ENCODE measurements at regions not wholly inside any gene's neighbourhood (a gene's known extent, or its start where the extent isn't known, plus 50 kb on each side); places are given as distances from the start of the nearest gene placed in this dataset.

- WGBS (ENCODE audit: missing lambda C conversion rate): 39% methylated on average over 7 of the region's 9 CpGs
- CTCF ChIA-PET: no interaction called here
- no peak overlapping the region for H3K4me2 ChIP-seq
- H3K27ac ChIP-seq: no peak overlapping the region
- no peak overlapping the region for H3K4me3 ChIP-seq
- ATAC-seq (no peak), DNase-seq (ENCODE audit: low read depth in 1 of 2, low spot score in 1 of 2) (no peak), FAIRE-seq (no peak)
- POLR2A ChIA-PET: no interaction called here
- no peak for TF ChIP-seq EHF (CRISPR knock-in tag; IDR thresholded peaks at IDR 0.05)
- TF ChIP-seq JUNB (IDR thresholded peaks at IDR 0.05): no peak
- TF ChIP-seq RNF2 (IDR thresholded peaks at IDR 0.05; ENCODE audit: borderline replicate concordance, low read depth): no peak
- no peak for TF ChIP-seq HEYL (CRISPR knock-in tag; IDR thresholded peaks at IDR 0.05)
- no peak for TF ChIP-seq HOXB5 (CRISPR knock-in tag; IDR thresholded peaks at IDR 0.05)
- no peak for TF ChIP-seq SMC3 (IDR thresholded peaks at IDR 0.05)
- TF ChIP-seq MAFK (IDR thresholded peaks at IDR 0.05; ENCODE audit: partially characterized antibody): no peak
- TF ChIP-seq TP53 (CRISPR knock-in tag; IDR thresholded peaks at IDR 0.05): no peak
- TF ChIP-seq, protein P1, sequence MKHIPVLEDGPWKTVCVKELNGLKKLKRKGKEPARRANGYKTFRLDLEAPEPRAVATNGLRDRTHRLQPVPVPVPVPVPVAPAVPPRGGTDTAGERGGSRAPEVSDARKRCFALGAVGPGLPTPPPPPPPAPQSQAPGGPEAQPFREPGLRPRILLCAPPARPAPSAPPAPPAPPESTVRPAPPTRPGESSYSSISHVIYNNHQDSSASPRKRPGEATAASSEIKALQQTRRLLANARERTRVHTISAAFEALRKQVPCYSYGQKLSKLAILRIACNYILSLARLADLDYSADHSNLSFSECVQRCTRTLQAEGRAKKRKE (CRISPR knock-in tag; IDR thresholded peaks at IDR 0.05; ENCODE audit: low read depth): no peak
- TF ChIP-seq RAD21 (conservative IDR thresholded peaks at IDR 0.05 in 1 of 2, IDR thresholded peaks at IDR 0.05 in 1 of 2): no peak
- no peak for TF ChIP-seq HOXB13 (CRISPR knock-in tag; IDR thresholded peaks at IDR 0.05; ENCODE audit: low read depth)
- no peaks in the 10 kb centered on the region for H3K9me3 ChIP-seq
- H3K4me1 ChIP-seq: 0 out of 3 replicates have a peak, but pooled peaks cover 7% of the 10 kb centered on the region
These were observed 86.5 kb downstream of the YTHDF1 start for GRCh38 chr20:63129376-63129965.

DNA sequence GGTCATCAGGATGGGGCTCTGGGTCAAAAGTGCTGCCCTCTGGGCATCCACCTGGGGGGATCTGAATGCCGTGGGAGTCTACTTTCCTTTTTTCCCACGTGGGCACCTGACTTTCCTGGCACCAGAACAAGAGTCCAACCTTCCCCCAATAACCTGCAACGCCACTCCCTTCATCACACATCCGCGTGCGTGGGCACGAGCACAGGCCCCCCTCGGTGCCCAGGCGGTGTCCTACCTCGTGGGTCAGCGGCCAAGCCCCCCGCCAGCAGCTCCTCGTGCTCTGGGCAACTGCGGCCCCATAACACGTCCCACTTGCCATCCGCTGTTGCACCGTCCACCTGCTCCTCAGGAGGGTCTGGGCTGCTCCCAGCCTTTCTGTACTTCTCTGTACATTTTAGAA is 87.0 kb downstream of the YTHDF1 start:
- no peak for ATAC-seq
- ChIA-PET POLR2A (no interaction called here), CTCF (no interaction called here)
- Histone ChIP-seq H3K27ac (no peak overlapping the region), H3K4me2 (no peak overlapping the region), H3K9me3 (no peaks in the 10 kb centered on the region), H3K4me3 (no peak overlapping the region), H3K4me1 (0 out of 3 replicates have a peak, but pooled peaks cover 7% of the 10 kb centered on the region)
- FAIRE-seq: no peak
- no peak for TF ChIP-seq MYC (IDR thresholded peaks at IDR 0.05; ENCODE audit: borderline replicate concordance, low read length)
- TF ChIP-seq NPAS2 (CRISPR knock-in tag; IDR thresholded peaks at IDR 0.05; ENCODE audit: borderline replicate concordance): no peak
- 30% methylated on average over 17 of the region's 17 CpGs for WGBS (ENCODE audit: missing lambda C conversion rate)
- no peak for DNase-seq (ENCODE audit: low read depth in 1 of 2, low spot score in 1 of 2)

GRCh38 chr20:63128367-63128766 is 87.6 kb downstream of the YTHDF1 start:
- TF ChIP-seq HDAC2 (IDR thresholded peaks at IDR 0.05) (no peak), NFE2L2 (conservative IDR thresholded peaks at IDR 0.05; ENCODE audit: low read length) (no peak), USF2 (IDR thresholded peaks at IDR 0.05) (no peak), JUN (IDR thresholded peaks at IDR 0.05) (no peak), RFX5 (IDR thresholded peaks at IDR 0.05) (no peak)
- TF ChIP-seq, protein P2, sequence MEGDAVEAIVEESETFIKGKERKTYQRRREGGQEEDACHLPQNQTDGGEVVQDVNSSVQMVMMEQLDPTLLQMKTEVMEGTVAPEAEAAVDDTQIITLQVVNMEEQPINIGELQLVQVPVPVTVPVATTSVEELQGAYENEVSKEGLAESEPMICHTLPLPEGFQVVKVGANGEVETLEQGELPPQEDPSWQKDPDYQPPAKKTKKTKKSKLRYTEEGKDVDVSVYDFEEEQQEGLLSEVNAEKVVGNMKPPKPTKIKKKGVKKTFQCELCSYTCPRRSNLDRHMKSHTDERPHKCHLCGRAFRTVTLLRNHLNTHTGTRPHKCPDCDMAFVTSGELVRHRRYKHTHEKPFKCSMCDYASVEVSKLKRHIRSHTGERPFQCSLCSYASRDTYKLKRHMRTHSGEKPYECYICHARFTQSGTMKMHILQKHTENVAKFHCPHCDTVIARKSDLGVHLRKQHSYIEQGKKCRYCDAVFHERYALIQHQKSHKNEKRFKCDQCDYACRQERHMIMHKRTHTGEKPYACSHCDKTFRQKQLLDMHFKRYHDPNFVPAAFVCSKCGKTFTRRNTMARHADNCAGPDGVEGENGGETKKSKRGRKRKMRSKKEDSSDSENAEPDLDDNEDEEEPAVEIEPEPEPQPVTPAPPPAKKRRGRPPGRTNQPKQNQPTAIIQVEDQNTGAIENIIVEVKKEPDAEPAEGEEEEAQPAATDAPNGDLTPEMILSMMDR (IDR thresholded peaks at IDR 0.05): no peak
- TF ChIP-seq, protein P1 (CRISPR knock-in tag; IDR thresholded peaks at IDR 0.05; ENCODE audit: low read depth): no peak
- H3K27ac ChIP-seq: no peak overlapping the region
- FAIRE-seq: no peak
- no peak overlapping the region for H3K4me2 ChIP-seq
- CTCF ChIA-PET: interaction anchor here (1.1 kb wide), 1 partner anchor 10 kb away, joined by 4 read pairs; no protein-coding TSS in a partner anchor
- H3K9me3 ChIP-seq: no peaks in the 10 kb centered on the region
- no peak for ATAC-seq
- no peak overlapping the region for H3K4me3 ChIP-seq
- DNase-seq (ENCODE audit: low read depth in 1 of 2, low spot score in 1 of 2): no peak
- POLR2A ChIA-PET: no interaction called here
- 0 out of 3 replicates have a peak, but pooled peaks cover 7% of the 10 kb centered on the region for H3K4me1 ChIP-seq
- 72% methylated on average over 30 of the region's 30 CpGs for whole genome bisulfite sequencing (ENCODE audit: missing lambda C conversion rate)
